ENCODE measurements at regions not wholly inside any gene's neighbourhood (a gene's known extent, or its start where the extent isn't known, plus 50 kb on each side); places are given as distances from the start of the nearest gene placed in this dataset.
"Not testable (repeated sequence)": the region's sequence is repeated elsewhere in the genome, so short reads cannot be mapped to it uniquely, and the experiment has no call there.

DNA sequence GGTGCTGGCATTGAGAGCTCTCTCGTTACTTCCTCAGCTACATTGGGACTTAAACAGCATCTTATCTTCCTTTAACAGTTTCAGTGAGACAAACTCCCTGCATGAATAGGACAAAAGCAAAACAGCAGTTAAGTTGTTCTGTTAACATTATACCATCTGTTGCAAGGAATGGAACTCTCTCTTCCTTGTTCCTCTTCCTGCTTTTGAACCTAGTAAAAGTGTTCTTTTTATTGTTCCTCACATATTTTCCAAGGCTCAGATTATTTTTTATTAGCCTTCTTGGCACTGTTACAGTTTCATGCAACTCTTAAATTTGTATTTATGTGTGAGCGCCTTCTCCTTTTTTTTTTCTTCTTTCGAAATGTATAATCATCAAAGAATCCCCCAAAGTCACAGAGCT is 202.6 kb upstream of the UFM1 start:
- no peak for DNase-seq

- no peak for DNase-seq
Observed at GRCh38 chr13:38141792-38142191, 207.9 kb upstream of the UFM1 start.

DNA sequence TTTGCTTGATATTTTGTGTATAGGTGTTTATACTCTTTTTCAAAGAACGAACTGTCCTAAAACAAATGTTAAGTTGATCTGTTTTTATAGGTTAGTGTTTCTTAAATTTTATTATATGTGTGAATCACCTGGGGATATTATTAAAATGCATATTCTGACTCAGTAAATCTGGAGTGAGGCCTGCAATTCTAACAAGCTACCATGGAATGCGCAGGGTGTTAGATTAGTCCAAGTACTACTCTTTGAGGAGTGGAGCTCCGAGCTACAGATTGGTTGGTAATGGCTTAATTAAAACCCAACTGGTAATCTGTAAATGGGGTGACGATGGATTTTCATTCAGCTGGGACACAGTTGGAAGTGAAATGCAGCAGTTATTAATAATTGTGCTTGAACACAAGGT is 214.1 kb upstream of the UFM1 start:
- DNase-seq = no peak

DNA sequence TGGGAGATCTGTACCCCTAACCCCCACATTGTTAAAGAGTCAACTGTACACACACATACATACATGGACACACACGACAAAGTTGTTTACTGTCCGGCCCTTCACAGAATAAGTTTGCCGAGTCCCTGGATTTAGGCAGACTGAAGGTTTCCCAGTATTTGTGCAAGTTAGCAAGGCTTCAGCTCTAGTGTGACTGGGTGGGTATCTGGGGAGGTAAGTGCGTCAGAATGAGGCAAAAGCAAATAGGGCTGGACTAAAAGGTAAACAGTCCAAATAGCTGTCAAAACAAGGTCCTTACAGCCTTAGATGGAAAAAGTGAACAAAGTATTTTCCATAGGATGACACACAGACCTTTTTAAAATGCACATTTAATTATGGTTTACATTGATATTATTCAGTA is 228.4 kb upstream of the UFM1 start:
- DNase-seq = no peak

DNA sequence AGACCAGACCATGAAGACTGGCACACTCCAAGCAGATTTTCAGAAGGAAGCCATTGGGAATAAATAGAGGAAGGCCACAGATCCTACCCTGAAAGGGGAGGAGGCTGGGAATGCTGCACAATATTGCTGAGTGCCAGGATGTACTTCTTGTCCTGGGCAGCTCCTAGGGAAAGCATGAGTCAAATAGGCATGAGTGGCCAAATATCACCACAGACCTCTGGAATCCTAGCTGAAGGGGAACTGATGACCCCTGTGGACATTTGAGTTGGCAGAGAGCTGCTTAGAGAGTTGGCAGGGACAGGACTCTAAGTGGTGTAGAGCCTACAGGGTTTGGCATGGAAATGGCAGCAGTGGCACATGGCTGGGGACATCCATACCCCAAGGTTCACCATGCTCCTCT is 234.3 kb upstream of the TRPC4 start:
- no peak for DNase-seq

DNA sequence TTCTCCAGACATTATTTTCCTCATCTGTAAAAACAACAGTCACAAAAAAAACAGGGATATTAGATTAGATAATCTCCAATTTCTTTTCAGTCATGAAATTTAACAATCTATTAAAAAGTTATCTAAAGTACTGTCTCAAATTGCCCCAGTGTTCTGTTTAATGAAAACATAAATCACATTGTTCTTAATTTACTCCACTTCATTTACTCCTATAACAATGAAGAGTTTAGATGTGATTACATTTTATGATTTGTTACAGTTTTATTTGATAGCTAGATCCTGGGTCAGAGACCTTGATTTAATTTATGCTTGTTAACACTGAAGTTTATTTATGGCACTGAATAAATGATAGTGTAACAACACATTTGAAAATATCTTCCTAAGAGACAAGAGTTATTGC is 230.2 kb upstream of the TRPC4 start:
- DNase-seq = no peak

DNA sequence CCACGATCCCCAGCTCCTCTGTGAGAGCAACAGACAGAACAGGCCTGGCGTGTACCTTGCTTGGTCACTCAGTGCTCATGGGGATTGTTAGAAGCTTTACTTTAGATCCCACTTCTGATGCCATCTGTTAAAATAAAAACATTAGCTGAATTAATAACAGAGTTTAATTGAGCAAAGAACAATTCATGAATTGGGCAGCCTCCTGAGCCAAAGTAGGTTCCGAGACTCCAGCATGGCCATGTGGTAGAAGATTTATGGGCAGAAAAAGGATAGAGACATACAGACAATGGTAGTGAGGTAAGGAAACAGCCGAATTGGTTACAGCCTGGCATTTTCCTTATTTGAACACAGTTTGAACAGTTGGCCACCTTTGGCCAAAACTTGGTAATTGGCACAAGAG is 223.9 kb upstream of the TRPC4 start:
- no peak for DNase-seq

GRCh38 chr13:38090913-38091312 is 221.3 kb upstream of the TRPC4 start:
- DNase-seq = no peak

DNA sequence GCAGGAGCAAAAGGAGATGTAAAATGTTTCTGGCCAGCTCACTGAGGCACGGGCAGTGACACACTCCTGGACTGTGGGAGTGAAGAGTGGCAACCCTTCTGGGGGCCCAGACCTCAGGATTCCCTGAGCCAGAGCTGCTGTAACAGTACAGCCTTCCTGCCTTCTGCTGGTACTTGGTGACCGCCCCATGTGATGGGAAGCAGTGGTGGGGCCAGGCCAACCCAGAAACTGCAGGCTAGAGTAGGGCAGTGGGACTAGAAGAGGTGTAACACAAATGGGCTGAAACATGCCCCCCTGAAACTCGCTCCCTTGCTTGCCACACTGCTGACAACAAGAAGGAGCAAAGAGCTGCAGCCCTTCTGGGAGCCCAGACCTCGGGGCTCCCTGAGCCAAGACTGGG is 217.1 kb upstream of the TRPC4 start:
- no peak for DNase-seq

DNA sequence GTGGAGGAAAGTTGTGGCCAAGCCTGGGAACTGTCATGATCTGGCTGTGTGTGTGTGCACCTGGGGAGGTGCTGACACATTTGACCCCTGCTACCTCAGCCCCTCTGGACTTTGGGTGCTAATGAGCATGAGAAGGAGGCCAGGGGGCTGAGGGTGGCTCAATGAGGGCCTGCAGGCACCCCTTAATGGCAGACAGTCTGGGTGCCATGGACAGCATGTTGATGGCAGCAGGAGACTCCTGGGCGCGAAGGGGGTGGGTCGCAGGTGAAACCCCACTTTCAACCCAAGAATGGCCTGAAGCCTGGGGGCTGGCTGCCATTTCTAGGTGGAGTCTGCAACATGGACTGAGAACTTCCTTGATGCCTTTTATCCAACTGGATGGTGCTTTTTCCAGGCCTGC is 216.4 kb upstream of the TRPC4 start:
- no peak for DNase-seq

DNA sequence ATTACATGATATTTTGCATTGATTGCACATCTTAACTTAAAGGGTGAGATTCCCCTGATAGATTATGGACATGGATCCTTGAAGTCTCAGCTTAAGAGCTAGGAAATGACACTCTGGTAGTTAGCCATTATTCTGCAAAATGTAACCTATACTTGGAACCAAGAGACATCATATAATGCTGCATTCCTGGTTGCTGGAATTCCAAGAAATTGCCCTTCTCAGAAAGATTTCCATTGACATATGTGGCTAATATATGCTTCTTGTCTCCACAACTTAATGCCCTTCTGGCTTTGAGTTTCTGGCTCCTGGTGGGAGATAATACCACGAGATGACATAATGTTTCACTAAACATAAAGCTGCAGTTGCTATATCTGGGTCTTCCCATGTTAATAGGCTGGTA is 204.4 kb upstream of the TRPC4 start:
- no peak for DNase-seq

DNA sequence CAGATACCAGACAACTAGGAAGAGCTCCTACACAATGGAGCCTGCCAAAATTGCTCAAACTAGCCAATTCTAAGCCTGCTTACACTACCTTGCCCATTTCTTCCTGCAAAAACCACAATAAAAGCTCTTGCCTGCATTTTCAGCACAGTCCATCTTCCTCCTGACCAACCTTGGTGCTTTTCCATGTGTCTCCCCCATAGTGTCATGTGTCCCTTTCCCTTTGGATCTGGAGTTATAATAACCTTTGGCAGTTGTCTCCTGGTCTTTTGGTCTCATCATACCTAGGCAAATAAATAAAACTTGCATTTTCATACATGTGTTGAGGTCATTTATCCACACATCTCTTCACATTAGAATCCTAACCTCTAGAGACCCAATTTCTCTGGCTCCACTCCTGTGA is 203.1 kb upstream of the TRPC4 start:
- no peak for DNase-seq

GRCh38 chr13:38071340-38071739 is 201.8 kb upstream of the TRPC4 start:
- not testable (repeated sequence) for DNase-seq

DNA sequence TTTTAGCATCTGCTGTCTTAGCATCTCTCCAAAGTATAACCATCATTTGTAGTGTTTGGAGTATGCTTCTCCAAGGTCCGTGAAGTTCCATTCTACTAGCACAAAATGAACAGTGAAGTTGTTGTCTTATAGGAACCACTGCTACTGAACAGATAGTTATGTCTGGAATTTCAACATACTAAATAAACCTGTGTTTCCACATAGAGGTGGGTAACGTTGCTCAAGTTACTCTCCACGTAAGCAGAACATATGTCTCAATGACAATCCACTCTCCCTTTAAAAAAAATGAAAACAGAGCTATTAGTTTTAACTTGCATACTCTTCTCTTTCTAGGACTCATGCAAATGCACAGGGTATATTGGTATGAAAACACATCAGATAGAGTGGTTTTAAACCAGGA is 184.3 kb upstream of the TRPC4 start:
- DNase-seq = no peak

DNA sequence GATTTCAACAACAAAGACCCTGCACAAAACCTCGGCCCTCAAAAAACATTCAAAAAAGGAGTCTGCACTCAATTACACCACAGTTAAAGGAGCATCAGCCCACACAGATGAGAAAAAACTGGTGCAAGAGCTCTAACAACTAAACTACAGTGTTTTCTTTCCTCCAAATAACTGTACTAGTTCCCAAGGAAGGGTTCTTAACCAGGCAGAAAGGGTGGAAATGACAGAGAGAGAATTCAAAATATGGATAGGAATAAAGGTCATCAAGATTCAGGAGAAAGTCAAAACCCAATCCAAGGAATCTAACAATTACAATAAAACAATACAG is 176.4 kb upstream of the TRPC4 start:
- DNase-seq = no peak

DNA sequence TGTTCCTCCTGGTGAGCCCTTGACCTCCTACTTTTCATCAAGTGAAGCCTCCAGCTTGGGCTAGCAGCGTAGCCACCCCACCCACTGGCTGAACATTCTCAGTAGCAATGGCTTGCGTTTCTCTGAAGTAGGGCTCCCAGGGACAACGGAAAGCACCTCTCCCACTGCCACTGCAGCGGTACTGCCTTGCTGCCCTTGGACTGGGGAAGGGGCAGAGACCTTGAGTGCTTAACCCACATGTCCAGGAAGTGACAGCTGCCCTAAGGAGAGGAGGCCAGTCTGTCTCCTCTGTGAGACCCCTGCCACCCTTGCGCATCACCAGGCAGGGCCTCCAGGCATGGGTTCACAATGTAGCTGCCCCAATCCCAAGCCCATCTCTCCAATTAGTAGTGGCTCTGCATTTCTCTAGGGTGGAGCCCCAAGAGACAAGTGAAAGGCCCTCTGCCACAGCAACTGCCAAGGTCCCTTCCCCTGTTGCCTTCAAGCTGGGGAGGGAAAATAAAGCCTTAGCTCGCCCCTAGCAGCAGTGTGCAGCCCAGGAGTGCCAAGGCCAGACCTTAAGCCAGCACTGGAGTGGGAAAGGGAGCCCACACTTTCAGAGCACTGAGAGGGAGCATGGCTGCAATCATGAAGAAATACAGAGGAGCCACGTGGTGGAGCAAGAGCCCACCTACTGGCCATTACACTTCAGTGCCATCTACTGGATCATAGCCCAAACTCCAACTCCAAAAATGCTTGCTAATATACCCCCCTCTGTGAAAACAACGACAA is 175.9 kb upstream of the TRPC4 start:
- DNase-seq = no peak

DNA sequence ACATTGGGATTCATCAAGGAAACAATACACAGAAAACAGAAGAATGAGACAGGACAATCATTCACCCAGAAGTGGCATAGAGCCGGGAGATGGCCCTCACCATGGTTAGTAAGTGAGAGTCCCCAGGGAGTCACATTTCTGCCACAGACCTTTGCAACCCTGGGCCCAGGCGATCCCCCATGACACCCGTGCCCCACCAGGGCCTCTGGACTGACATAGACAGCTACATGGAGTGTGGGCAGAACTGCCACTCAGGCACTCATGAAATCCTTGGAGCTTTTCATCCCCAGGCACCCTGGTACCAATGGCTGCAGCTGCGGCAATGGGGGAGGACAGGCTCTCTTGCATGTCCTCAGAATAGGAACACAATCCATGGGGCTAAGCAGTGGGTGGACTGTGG is 174.5 kb upstream of the TRPC4 start:
- no peak for DNase-seq

DNA sequence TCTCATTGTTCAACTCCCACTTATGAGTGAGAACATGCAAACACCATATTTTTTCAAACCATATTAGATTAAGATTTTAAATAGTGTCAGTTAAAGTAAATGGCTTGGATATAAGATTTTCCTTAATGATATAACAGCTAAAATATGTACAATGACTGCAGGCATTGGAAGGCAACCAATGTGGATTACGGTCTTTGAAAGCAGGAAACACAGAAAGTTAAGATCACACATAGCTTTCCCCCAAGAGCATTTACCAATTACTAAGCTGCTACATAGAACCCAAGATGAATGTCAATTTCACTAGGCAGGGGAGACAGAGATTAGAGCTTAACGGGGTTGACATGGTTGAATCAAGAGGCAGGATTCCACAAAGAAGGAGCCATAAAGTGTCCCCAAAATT is 173.2 kb upstream of the TRPC4 start:
- DNase-seq = no peak

DNA sequence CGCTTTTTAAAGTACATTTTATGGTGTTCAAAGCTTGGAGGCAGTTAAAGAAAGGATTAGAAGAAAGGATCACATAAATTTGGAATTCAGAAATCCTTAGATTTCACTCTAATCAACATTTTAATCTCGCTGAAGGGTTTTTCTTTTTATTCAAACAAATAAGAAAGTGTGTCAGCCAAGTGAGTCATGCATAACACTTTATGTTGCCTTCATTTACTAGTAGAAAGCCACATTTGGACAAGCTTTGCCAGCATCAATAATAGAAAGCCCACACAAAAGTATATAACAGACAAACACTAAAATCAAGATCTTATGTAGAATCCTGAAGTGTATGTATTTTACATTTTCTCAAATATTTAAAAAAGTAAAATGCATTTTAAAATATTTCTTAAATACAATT is 154.9 kb upstream of the TRPC4 start:
- no peak for DNase-seq

DNA sequence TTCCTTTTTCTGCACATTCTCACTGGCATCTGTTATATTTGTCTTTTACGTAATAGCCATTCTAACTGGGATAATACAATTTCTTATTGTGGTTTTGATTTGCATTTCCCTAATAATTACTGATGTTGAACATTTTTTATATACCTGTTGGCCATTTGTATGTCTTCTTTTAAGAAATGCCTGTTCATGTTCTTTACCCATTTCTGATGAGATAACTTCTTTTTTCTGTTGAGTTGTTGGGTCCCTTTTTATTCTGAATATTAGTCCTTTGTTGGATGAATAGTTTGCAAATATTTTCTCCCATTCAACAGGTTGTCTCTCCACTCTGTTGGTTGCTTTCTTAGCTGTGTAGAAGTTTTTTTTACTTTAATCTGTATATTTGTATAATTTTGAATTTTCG is 147.7 kb upstream of the TRPC4 start:
- no peak for DNase-seq

GRCh38 chr13:38013676-38014075 is 144.1 kb upstream of the TRPC4 start:
- no peak for DNase-seq

DNA sequence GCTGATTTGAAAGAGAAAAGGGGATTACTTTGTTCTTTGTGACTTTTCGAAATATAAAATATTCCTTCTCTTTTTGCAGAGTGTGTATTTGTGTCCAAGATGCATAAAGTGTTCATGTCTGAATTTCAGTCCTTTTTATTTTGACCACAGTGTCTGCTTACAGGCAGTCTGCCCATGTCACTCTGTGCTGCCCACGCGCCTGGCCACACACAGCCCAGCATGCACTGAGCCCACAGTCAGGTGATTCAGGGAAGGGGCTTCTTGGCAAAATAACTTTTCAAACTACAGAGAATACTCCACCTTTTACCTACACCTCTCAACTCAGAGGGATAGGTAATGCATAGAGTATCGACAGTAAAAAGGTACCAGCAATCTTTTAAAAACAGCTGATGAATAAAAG is 142.5 kb upstream of the TRPC4 start:
- no peak for DNase-seq

DNA sequence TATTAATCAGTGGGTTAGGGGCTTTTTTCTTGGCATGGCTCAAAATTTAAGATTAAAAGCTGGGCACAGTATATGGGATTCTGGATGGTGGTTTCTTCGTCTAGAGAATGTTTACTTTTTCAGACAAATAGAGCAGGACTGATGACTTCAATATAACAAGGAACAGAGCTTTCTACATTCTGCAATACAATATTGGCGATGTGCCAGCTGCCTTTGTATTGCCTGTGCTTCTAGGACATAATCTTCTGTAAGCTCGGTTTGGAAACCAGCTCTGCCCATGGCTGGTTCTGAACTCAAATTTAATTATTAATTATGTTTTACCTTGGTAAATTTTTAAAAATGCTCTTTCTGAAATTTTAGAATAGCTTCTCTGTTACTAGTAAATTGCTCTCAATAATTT is 139.1 kb upstream of the TRPC4 start:
- DNase-seq = no peak

- DNase-seq = no peak
Observed at GRCh38 chr13:38002606-38003005, 133.0 kb upstream of the TRPC4 start.

- no peak for DNase-seq
Observed at GRCh38 chr13:37997641-37998040, 128.1 kb upstream of the TRPC4 start.

DNA sequence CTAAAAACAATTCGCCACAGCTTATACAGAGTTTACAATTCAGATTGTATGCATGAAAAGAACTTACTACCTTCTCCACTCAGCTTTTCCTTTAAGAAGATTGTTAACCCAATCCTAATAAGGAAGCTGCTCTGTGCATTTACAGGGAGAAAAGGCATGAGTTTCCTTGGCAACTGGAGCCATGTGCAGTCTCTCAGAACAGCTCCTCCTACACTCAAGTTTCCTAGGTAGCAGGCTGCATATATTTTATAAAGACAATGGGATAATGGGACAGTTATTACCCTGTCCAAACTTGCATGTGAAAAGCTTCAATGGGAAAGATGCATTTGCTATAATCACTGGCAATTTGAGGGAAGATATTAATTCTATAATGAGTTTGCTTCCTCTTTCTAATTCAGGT is 125.5 kb upstream of the TRPC4 start:
- DNase-seq = no peak

Measured in activated gamma-delta T cell (primary cell).